ENCODE measurements at regions not wholly inside any gene's neighbourhood (a gene's known extent, or its start where the extent isn't known, plus 50 kb on each side); places are given as distances from the start of the nearest gene placed in this dataset.

- Histone ChIP-seq H3K4me3 (no peak overlapping the region), H3K27me3 (no peaks in the 10 kb centered on the region), H3K9me3 (no peaks in the 10 kb centered on the region), H3K27ac (no peak overlapping the region), H3K4me1 (peaks cover 4 to 8% of the 10 kb centered on the region in 2 donors), H3K36me3 (no peaks in the 10 kb centered on the region)
- no peak for DNase-seq
- no peak for TF ChIP-seq CTCF (IDR thresholded peaks at IDR 0.05)
- no peak for ATAC-seq
- intact Hi-C loops (cut with DNase I): no loop called here
Observed at GRCh38 chr10:78363190-78363589, 329.5 kb downstream of the RPS24 start.

GRCh38 chr10:78365694-78366093 lies 332.0 kb downstream of the RPS24 start:
- no peak for ATAC-seq
- Histone ChIP-seq H3K4me3 (no peak overlapping the region), H3K27me3 (no peaks in the 10 kb centered on the region), H3K27ac (no peak overlapping the region), H3K36me3 (no peaks in the 10 kb centered on the region), H3K9me3 (no peaks in the 10 kb centered on the region), H3K4me1 (peaks cover 4 to 8% of the 10 kb centered on the region in 2 donors)
- peak in 1 of 4 donors; percentile 64 for DNase-seq
- TF ChIP-seq CTCF (IDR thresholded peaks at IDR 0.05): no peak
- intact Hi-C loops (cut with DNase I): no loop called here

- H3K27me3 ChIP-seq: no peaks in the 10 kb centered on the region
- no peaks in the 10 kb centered on the region for H3K36me3 ChIP-seq
- H3K4me1 ChIP-seq: peaks cover 4 to 8% of the 10 kb centered on the region in 2 donors
- no peak overlapping the region for H3K27ac ChIP-seq
- peak; percentile 31 for ATAC-seq
- intact Hi-C loops (cut with DNase I): no loop called here
- H3K4me3 ChIP-seq: no peak overlapping the region
- peak in 2 of 4 donors; percentile 81 to 86 for DNase-seq
- no peak for TF ChIP-seq CTCF (IDR thresholded peaks at IDR 0.05)
- no peaks in the 10 kb centered on the region for H3K9me3 ChIP-seq
Observed at GRCh38 chr10:78366663-78367411, 333.2 kb downstream of the RPS24 start.

GRCh38 chr10:78367751-78368150 lies 334.1 kb downstream of the RPS24 start:
- Histone ChIP-seq H3K27ac (no peak overlapping the region), H3K36me3 (no peaks in the 10 kb centered on the region), H3K9me3 (no peaks in the 10 kb centered on the region), H3K4me1 (peaks cover 0 to under 1% of the 10 kb centered on the region in 2 donors), H3K4me3 (no peak overlapping the region), H3K27me3 (no peaks in the 10 kb centered on the region)
- ATAC-seq (no peak), DNase-seq (no peak)
- intact Hi-C loops (cut with DNase I): no loop called here
- TF ChIP-seq CTCF (IDR thresholded peaks at IDR 0.05): no peak

- ATAC-seq: no peak
- no peaks in the 10 kb centered on the region for H3K36me3 ChIP-seq
- TF ChIP-seq CTCF (IDR thresholded peaks at IDR 0.05): no peak
- no peaks in the 10 kb centered on the region for H3K4me1 ChIP-seq
- peak in 1 of 4 donors; percentile 60 for DNase-seq
- intact Hi-C loops (cut with DNase I): no loop called here
- H3K27ac ChIP-seq: no peak overlapping the region
- no peak overlapping the region for H3K4me3 ChIP-seq
- no peaks in the 10 kb centered on the region for H3K27me3 ChIP-seq
- no peaks in the 10 kb centered on the region for H3K9me3 ChIP-seq
Observed at GRCh38 chr10:78371136-78371535, 337.5 kb downstream of the RPS24 start.

Measured in left lung (tissue), 4 donors.